Inflammatory macrophage (primary cell): ENCODE measurements at regions not wholly inside any gene's neighbourhood (a gene's known extent, or its start where the extent isn't known, plus 50 kb on each side); places are given as distances from the start of the nearest gene placed in this dataset.

Experiments used
- DNase-seq, 2 donors: peaks; one replicate each; pipeline ENCODE4 v3.0.0-alpha.2; 2020 to 2022

DNA sequence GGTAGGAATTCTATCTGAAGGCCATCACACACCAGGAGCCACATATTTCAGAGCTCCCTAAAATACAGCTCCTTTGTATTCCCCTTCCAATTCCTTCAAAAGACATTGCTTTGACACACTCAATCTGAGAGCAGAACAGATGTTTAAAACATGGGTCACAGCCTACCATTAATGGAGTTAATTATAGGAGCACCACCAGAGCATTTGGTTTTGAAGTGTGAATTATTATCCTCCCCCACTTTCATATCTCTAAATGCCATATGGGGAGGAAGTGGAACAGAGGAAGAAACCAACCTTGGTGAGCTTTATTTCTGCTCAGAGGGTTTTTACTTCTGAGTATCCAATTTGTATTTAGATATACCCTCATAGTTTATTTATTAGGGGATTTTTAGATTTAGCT lies 50.7 kb upstream of the TNFRSF21 start:
- DNase-seq, result no peak

DNA sequence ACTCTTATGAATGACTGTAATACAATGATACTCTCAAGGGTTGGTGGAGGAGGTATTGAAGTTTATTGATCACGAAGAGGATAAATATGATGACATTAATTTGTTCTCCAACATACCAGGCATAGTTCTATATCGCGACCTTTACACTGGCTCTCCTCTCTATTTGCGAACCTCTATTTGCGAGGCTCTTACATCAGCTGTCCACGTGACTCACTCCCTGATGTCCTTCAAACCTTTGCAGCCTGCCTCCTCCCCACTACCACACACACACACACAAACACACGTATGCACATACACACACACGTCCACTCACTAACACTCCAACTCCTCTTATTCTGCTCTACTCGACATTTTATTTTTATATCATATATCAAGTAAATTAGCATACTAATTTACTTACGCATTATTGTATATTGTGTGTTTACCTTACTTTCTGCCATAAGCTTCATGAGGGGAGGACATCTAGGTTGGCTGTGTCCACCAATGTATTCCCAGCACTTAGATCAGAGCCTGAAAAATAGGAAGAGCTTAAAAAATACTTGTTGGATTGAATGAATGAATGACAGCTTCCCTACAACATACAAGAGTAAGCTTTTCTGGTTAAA lies 53.3 kb upstream of the TNFRSF21 start:
- no peak for DNase-seq

DNA sequence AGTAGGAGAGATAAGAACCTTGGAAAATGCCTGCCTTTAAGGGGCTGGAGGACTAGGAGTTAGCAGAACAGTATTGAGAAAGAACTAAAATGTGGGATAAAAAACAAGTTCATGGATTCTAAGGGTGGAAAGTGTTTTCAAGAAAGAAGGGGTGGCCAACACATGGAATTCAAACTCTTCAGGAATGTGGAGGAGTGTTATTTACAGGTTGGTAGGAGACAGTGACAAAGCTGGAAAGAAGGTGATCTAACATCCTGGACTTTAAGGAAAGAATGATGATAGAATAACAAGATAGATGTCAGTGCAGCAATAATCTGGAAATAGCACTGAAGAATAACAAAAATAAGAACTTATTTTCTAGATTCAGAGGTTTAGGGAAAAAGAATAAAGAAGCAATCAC lies 54.0 kb upstream of the TNFRSF21 start:
- DNase-seq, result no peak

DNA sequence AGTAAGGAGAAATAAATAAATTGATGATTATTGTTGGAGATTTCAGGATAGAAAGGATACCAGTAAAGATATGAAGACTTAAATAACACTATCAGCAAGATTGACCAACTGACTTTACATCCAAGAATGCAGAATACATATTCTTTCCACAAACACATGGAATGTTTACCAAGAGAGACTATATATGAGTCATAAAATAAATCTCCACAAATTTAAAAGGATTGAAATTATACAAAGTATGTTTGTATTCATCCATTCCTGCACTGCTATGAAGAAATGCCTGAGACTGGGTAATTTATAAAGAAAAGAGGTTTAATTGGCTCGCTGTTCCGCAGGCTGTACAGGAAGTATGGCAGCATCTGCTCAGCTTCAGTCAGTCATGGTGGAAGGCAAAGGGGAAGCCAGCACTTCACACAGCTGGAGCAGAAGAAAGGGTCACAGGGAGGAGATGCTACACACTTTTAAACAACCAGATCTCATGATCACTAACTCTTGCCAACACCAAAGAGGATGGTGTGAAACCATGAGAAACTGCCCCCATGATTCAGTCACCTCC lies 56.7 kb upstream of the TNFRSF21 start:
- DNase-seq, result no peak

DNA sequence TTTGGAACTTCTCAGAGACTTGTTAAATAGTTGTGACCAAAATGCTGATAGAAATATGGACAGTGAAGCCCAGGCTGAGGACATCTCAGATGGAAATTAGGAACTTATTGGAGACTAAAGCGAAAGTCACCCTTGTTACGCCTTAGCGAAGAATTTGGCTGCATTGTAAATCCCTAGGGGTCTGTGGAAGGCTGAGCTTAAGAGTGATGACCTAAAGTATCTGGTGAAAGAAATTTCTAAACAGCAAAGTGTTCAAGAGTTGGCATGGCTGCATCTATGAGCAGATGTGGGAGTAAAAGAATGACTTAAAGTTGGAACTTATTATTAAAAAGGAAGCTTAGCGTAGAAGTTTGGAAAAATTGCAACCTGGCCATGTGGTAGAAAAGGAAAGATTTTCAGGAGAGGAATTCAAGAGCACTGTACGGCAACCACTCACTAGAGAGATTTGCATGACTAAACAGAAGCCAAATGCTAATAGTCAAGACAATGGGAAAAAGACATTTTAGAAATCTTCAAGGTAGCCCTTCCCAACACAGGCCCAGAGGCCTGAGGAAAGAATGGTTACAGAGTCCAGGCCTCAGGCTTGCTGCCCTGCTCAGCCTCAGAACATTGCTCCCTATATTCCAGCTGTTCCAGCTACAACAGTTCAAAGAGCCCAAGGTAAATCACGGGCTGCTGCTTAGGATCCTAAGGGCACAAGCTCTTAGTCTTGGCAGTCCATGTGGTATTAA lies 61.6 kb upstream of the TNFRSF21 start:
- DNase-seq, result no peak

DNA sequence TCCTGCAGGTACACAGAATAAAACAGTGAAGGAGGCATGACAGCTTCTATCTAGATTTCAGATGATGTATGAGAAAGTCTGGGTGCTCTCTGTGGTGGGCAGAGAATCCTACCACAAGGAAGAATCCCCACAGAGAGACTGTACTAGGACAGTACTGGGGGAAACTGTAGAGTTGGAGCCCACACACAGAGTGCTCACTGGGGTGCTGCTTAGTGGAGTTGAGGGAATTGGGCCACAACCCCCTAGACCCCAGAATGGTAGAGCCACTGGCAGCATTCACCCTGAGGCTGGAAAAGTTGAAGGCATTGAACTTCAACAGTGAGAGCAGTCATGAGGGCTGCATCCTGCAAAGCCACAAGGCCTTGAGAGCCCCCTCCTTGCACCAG lies 62.2 kb upstream of the TNFRSF21 start:
- no peak for DNase-seq

DNA sequence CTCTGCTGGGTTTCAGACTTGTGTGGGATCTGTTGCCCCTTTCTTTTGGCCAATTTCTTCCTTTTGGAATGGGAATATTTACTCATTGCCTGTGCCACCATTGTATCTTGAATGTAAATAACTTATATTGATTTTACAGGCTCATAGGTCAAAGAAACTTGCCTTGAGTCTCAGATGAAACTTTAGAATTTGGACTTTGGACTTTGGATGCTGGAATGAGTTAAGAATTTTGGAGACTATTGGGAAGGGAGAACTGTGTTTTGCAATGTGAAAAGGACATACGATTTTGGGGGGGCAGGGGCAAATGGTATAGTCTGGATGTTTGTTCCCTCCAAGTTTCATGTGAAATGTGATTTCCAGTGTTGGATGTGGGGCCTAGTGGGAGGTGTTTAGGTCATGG lies 62.6 kb upstream of the TNFRSF21 start:
- DNase-seq, result no peak

DNA sequence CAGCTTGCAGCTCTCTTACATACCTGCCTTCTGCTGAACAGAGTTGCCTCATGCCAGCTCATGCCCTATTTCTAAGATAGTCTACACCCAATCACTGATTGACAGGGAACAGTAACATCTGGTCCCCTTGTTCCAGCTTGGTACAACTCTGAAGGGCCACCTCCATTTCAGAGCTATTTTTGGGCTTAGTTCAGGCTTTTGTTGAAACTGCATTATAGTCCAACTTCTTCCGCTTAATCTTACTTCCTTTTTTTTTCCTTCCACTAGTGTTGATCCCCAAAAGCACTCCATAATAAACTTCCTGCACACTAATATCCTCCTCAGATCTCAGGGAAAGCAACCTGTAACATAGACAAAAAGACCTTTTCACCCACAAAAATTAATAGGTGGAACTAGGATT lies 65.7 kb upstream of the TNFRSF21 start:
- peak in 1 of 2 donors; percentile 51 for DNase-seq

DNA sequence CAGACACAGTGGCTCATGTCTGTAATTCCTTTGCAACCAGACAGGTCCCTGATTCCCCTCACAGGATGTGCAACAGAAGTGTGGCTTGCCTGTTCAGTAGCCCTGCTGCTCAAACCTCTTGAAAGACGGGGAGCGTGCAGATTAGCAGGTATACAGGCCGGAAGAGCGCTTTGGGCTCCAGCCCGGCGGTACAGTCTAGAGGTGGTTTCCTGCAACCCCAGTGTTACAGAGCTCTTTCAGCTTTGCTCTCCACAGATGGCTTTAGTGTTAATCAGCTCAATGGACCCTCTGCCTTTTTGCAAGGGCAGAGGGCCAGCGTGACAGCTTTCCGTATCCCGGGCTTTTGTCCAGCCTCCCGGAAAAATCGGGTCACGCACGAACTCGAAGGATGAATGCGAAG lies 67.2 kb upstream of the TNFRSF21 start:
- no peak for DNase-seq

DNA sequence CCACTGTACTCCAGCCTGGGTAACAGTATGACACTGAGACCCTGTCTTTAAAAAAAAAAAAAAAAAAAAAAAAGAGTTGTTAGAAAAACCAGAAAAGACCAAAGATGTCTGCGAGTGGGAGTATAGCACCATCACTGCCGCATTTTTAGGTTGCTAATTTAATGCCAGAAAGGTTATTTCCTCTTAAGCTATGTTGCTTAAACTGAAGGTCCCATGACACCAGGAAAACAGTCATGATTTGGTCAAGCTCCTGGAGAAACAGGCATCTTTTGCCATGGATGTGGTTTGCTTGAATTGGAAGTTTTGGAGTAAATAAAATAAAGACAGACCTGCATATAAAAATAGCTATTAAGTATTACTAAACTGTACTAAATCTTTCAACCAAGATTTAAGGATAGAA lies 68.3 kb upstream of the TNFRSF21 start:
- DNase-seq, result peak; percentile 68 to 74

DNA sequence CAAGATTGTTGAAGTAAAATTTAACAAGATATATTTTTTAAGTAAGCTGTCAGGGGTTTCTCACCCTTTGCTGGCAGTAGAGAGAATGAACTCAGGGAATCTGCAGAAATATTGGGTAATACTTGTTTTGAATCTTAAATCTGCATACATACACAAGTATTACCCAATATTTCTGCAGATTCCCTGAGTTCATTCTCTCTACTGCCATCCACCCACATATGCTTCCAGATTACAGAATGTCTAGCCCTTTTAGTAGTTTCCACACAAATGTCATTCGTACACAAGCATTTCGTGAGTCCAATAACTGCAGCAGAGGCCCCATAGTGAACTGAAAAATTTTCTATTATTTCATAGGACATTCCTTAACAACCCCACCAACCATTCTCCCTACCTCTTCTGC lies 69.6 kb upstream of the TNFRSF21 start:
- peak; percentile 79 to 90 for DNase-seq

DNA sequence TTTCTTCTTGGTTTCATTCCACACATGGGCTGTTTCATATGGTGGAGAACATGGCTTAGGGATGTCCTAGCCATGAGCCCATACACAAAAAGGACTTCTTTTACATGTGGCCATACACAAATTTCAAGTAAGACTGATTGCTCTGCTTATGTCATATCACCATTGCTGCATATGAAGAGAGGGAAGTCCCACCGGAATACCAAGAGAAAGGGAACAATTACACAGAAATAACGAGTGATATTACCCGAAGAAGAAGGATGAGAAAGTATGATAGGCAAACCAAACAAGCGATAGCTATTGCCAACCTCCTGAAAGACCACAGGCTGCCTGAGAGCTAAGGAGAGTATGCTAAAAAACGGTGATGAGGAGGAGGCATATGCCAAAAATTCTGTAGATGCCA lies 70.5 kb upstream of the TNFRSF21 start:
- peak; percentile 20 to 82 for DNase-seq

DNA sequence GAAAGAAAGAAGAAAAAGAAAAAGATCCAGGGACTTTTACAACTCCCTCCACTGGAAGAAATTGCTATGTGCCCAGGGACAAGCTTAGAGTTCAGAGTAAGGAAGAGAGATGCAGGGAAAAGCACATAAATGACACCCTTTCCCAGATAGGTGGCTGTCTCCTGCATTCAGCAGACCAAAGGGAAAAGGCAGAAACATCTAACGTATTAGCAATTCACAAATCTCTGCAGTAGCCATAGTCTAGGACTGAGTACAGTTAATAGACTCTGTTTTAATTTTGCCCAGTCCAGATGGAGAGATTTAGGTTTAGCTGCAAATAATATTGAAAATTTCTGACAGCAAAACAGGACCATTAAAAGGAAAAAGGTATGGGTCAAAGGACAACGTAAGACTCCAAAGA lies 71.3 kb upstream of the TNFRSF21 start:
- no peak for DNase-seq

DNA sequence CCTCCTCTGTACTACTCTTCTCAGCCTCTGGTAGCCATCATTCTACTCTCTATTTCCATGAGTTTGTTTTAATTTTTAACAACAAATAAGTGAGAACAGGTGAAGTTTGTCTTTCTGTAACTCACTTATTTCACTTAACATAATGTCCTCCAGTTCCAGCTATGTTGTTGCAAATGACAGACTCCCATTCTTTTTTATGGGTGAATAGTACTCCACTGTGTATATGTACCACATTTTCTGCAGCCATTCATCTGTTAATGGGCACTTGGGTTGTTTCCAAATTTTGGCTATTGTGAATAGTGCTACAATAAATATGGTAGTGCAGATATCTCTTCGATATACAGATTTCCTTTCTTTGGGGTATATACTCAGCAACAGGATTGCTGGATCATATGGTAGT lies 73.7 kb upstream of the TNFRSF21 start:
- no peak for DNase-seq

DNA sequence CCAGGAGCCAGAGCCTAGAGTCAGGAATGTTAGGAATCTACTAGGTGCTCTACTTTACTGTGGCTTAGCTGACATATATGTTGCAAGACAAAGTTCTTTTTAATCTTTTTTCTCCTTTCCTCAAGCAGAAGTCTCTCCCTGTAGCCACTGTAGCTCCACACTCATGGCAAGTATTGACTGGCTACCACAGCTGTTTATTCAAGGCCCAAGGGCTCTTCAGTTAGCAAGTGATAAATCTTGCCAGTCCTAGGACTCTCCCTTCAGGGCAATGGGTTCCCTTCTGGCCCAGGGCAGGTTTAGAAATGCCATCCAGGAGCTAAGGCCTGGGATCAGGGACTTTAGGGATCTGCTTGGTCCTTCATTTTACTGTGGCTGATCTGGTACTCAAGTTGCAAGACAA lies 82.0 kb upstream of the TNFRSF21 start:
- DNase-seq, result no peak

DNA sequence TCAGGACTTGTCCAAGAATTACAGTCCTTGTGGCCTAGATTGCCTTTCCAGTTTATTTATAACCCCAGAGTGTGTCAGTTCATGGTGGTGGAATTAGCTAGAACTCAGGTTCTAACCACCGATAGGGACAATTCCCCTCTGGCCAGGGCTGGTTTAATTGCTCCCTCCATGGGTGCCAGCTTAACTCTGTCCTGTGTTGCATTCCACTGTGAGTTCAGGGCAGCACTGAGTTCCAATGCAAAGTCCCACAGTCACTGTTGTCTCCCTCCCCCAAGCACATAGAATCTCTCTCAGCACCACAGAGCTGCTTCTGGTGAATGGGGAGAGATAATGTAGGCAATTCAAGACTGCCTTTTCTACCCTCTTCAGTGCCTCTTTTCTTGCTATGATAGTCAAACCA lies 82.5 kb upstream of the TNFRSF21 start:
- DNase-seq, result no peak

DNA sequence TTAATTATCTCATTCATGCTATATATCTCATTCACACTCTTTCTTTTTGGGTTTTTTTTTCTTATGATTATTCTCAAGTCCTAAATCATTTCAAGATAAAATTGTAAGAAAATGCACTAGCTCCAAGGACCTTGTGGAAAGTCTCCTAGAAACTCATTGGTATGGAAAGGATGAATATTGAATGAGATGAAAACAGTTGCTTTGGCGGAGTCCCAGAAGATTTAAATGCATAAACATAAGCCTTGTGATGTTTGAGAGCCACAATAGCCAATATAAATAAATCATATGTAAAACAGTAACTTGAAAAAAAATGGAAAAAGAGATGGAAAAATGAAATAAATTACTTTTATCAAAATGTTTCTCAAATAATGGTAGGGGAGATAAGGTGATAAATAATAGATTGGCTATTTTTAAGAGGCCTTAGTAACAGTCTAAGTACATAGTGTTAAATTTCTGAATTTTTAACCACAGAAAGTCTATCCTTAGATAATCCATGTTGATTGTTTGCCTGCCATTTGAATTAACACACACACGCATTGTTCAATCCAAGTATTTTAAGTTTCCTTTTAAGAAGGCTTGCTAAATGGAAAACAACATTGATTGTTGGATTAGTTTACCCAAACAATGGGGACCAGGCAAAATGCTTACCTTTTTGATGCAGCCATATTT lies 81.1 kb upstream of the CD2AP start:
- no peak for DNase-seq

DNA sequence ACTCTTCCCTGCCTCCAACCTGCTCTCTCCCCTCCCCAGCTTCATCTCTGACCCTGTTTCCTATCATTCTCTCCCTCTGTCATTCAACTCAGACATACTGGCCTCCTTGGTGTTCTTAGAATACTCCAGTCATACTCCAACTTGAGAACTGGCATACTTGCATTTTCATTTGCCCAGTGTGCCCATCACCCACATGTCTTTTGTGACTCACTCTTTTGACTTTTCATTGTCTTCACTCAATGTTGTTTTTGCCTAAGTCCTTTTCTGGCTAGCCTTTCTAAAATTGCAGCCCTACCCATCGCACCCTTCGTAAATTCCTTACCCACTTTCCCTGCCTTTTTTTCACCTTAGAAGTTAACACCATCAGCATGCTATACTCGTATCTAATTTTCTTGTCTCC lies 77.0 kb upstream of the CD2AP start:
- DNase-seq, result no peak

DNA sequence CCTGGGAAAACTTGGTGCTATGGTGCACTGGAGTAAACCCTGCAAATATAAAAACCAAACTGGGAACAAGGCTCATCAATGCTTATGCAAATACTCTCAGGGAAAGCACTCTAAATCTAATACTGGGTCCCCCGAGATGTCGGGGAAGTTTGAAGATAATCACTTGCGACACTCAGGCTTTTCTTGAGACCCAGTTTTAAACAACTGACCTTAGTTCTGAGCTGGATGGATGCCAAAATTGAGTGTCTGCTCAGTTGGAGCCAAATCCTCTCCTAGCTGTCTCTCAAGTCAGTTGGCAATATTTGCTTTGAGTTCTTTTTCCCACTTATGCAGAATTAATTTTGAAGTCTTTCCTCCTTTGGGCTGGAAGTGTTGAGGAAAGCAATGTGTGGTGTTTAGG lies 75.5 kb upstream of the CD2AP start:
- DNase-seq, result no peak

DNA sequence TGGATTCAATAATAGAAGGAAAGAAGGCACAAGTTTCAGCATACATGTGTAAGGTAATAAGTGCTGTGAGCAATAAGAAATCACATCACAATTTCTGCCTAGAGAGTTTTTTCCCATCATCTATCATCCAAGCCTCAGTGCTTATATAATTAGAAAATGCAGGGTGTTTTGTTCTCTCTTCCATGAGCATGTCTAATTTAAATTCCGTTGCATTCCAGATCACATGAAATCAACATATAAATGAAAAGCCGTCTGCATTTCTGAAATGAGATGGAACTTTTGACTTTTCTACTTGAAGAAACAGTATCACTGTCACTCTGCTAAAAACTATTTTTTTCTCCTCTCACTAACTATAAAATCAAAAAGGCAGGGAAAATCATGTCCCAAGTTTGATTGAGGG lies 74.5 kb upstream of the CD2AP start:
- no peak for DNase-seq

DNA sequence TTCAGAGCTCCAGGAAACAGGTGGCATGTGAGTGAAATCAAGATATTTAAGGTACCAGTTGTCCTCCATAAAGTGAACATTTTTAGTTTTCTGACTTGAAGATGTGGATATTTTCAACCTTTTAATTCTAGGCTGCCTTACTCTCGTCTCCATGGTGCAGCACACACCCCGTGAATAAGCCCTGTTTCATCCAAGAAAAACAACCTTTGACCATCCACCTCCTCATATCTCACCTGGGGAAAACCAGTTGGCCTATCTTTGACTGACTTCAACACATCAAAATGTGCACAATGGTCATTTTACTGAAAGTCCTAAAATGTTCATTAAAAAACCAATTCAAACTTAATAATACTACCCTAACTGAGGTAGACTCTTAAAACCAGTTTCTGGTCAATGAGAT lies 73.8 kb upstream of the CD2AP start:
- DNase-seq, result no peak

DNA sequence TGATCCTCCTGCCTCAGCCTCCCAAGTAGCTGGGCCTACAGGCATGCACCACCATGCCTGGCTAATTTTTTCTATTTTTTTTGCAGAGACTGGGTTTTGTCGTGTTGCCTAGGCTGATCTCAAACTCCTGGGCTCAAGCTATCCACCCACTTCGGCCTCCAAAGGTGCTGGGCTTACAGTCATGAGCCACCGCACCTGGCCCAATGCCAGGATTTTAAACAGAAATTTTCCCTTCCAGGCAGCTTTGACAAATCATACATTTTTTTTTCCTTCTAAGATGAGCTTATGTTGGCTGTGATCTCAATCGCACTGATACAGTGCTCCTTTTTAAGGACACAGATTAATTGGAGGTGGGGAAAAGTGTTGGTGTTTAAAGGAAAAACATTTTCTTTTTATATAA lies 73.2 kb upstream of the CD2AP start:
- no peak for DNase-seq

DNA sequence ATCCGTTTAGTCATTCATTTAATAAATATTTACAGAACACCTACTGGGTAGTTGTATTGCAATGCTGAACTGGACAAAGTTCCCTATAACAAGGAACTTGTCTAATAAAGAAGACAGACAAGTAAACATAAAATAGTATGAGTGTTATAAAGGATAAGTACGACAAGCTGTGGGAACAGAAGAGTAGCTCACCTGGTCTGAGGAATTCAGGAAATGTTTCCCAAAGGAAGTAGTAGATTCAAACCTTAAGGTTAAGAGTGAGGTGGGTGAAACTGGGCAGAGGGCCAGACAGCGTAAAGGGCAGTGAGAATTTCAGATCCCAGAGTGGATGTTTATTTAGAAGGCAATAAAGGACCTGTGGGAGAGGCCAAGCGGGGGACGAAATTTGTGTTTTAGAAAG lies 72.3 kb upstream of the CD2AP start:
- DNase-seq, result no peak
